ENCODE measurements at regions not wholly inside any gene's neighbourhood (a gene's known extent, or its start where the extent isn't known, plus 50 kb on each side); places are given as distances from the start of the nearest gene placed in this dataset.

GRCh38 chr13:47408546-47409319 lies 511.9 kb upstream of the HTR2A start:
- no peak overlapping the region for H3K23ac ChIP-seq (ENCODE audit: insufficient read length, low read depth, low read length)
- H2AK5ac ChIP-seq (ENCODE audit: insufficient read length, low read length) = no peak overlapping the region
- no peaks in the 10 kb centered on the region for H3K4me1 ChIP-seq (ENCODE audit: insufficient read depth, low read length)
- H3K4ac ChIP-seq (ENCODE audit: low read depth, low read length) = no peak overlapping the region
- no peak overlapping the region for H3K14ac ChIP-seq (ENCODE audit: insufficient read depth, low read length)
- no peak for TF ChIP-seq CTCF (conservative IDR thresholded peaks at IDR 0.05)
- H3K4me3 Mint-ChIP-seq = no peak overlapping the region
- no peak overlapping the region for H3K27ac Mint-ChIP-seq
- no peak overlapping the region for H3K56ac ChIP-seq (ENCODE audit: insufficient read length, low read depth, low read length)
- H3K27me3 ChIP-seq (ENCODE audit: insufficient read depth, low read length) = no peaks in the 10 kb centered on the region
- H3K79me2 ChIP-seq (ENCODE audit: insufficient read depth, low read length) = no peaks in the 10 kb centered on the region
- WGBS (ENCODE audit: extremely low coverage, insufficient read length, low lambda C conversion rate) = no CpG with 5 or more reads among the region's 7 CpGs
- no peaks in the 10 kb centered on the region for H3K27me3 Mint-ChIP-seq (ENCODE audit: low read depth)
- no peak overlapping the region for H3T11ph ChIP-seq (ENCODE audit: low read length)
- no peak overlapping the region for H4K8ac ChIP-seq (replicated peaks; ENCODE audit: insufficient read length, low read depth, low read length)
- no peak overlapping the region for H3K18ac ChIP-seq (ENCODE audit: insufficient read length, low read depth, low read length)
- H2BK12ac ChIP-seq (ENCODE audit: insufficient read length, low read depth, low read length) = no peak overlapping the region
- no peaks in the 10 kb centered on the region for H3K23me2 ChIP-seq (ENCODE audit: insufficient read length, low read depth, low read length, poor library complexity, severe bottlenecking)
- H4K5ac ChIP-seq (ENCODE audit: insufficient read length, low read depth, low read length) = no peak overlapping the region
- no peak overlapping the region for H2AFZ ChIP-seq (ENCODE audit: low read length)
- no peak overlapping the region for H2BK5ac ChIP-seq (ENCODE audit: insufficient read length, low read length)
- H4K20me1 ChIP-seq (ENCODE audit: control insufficient read depth, insufficient read depth, insufficient read length) = no peaks in the 10 kb centered on the region
- no peak overlapping the region for H3K9ac ChIP-seq (ENCODE audit: extremely low read depth, insufficient read length, low read length)
- H2BK15ac ChIP-seq (ENCODE audit: low read depth, low read length) = no peak overlapping the region
- no peaks in the 10 kb centered on the region for H3K9me3 ChIP-seq (ENCODE audit: control insufficient read depth, low read depth, low read length)
- H2BK20ac ChIP-seq (ENCODE audit: low read depth, low read length, poor library complexity, severe bottlenecking) = no peak overlapping the region
- H3K27ac ChIP-seq (ENCODE audit: insufficient read length, low read depth, low read length) = no peak overlapping the region
- H3K4me2 ChIP-seq (ENCODE audit: insufficient read depth, insufficient read length, low read length) = no peak overlapping the region
- H4K91ac ChIP-seq (ENCODE audit: insufficient read length, low read depth, low read length) = no peak overlapping the region
- H3K79me1 ChIP-seq (ENCODE audit: insufficient read depth, low read depth, low read length, poor library complexity, severe bottlenecking) = no peaks in the 10 kb centered on the region
- no peak for DNase-seq
- no peaks in the 10 kb centered on the region for H3K9me3 Mint-ChIP-seq
- peaks cover 12 to 14% of the 10 kb centered on the region in 2 experiments for H3K4me1 Mint-ChIP-seq
- no peak overlapping the region for H2BK120ac ChIP-seq (ENCODE audit: low read depth, low read length, poor library complexity, severe bottlenecking)
- no peaks in the 10 kb centered on the region for H3K36me3 Mint-ChIP-seq (ENCODE audit: insufficient read depth in 1 of 3, low read depth in 3 of 3)

Data from H9 (cell line).